Neural cell (in vitro differentiated cells): ENCODE measurements at regions not wholly inside any gene's neighbourhood (a gene's known extent, or its start where the extent isn't known, plus 50 kb on each side); places are given as distances from the start of the nearest gene placed in this dataset.

ENCODE experiments used
- H2AFZ ChIP-seq: fragments of 200-600, 300-800 bp; sonication (generic), shearing (Covaris generic); 2 replicates; pipeline ENCODE4 v1.6.0; 2014; ENCODE audit warnings: low read depth, mild to moderate bottlenecking, antibody characterized with exemption, low read length, moderate library complexity
- H3F3A ChIP-seq: fragments of 200-600 bp; shearing (Covaris generic); 2 replicates; pipeline ENCODE4 v1.6.1; 2016; ENCODE audit warnings: mild to moderate bottlenecking, moderate library complexity, mixed read lengths, antibody characterized with exemption, low read length; ENCODE audit not compliant: insufficient read depth, poor library complexity, severe bottlenecking
- H3K27ac ChIP-seq: fragments of 200-600, 300-800 bp; sonication (generic), shearing (Covaris generic); 2 replicates; pipeline ENCODE4 v1.5.1; 2014; ENCODE audit warnings: mild to moderate bottlenecking, low read length, moderate library complexity
- H3K27me3 ChIP-seq: fragments of 300-800, 200-600 bp; sonication (generic), shearing (Covaris generic); 2 replicates; pipeline ENCODE4 v1.6.0; 2014; ENCODE audit warnings: mild to moderate bottlenecking, low read depth, low read length, moderate library complexity; ENCODE audit not compliant: insufficient read depth
- H3K36me3 ChIP-seq: fragments of 300-800, 200-600 bp; sonication (generic), shearing (Covaris generic); 2 replicates; pipeline ENCODE4 v1.5.1; 2014; ENCODE audit warnings: mild to moderate bottlenecking, antibody characterized with exemption, low read length, moderate library complexity; ENCODE audit not compliant: insufficient read depth
- H3K4me2 ChIP-seq: fragments of 300-800, 200-600 bp; sonication (generic), shearing (Covaris generic); 2 replicates; pipeline ENCODE4 v1.6.0; 2014; ENCODE audit warnings: mild to moderate bottlenecking, low read length
- H3K4me3 ChIP-seq: fragments of 300-800, 200-600 bp; sonication (generic), shearing (Covaris generic); 2 replicates; pipeline ENCODE4 v1.5.1; 2014; ENCODE audit warnings: mild to moderate bottlenecking, low read length, moderate library complexity
- H3K79me2 ChIP-seq: fragments of 200-600 bp; shearing (Covaris generic); replicated peaks from 2 replicates; pipeline ENCODE4 v1.6.0; 2014; ENCODE audit warnings: mild to moderate bottlenecking, low read length, moderate library complexity; ENCODE audit not compliant: insufficient read depth
- H3K9ac ChIP-seq: fragments of 300-800, 200-600 bp; sonication (generic), shearing (Covaris generic); 2 replicates; pipeline ENCODE4 v1.6.1; 2016; ENCODE audit warnings: mild to moderate bottlenecking, low read length, mixed read lengths
- H3K9me2 ChIP-seq: fragments of 200-600 bp; shearing (Covaris generic); 2 replicates; pipeline ENCODE4 v1.6.1; 2016; ENCODE audit warnings: mild to moderate bottlenecking, low read length, mixed read lengths; ENCODE audit not compliant: insufficient read depth
- H3K9me3 ChIP-seq: fragments of 200-600, 300-800 bp; sonication (generic), shearing (Covaris generic); 2 replicates; pipeline ENCODE4 v1.6.1; 2016; ENCODE audit warnings: mild to moderate bottlenecking, mixed run types, low read length, moderate library complexity, mixed read lengths
- H4K20me1 ChIP-seq: fragments of 200-600 bp; shearing (Covaris generic); 2 replicates; pipeline ENCODE4 v1.6.1; 2016; ENCODE audit warnings: mild to moderate bottlenecking, mixed run types; ENCODE audit not compliant: insufficient read depth
- EP300 ChIP-seq: fragments of 450-650 bp; conservative IDR thresholded peaks from 2 replicates; pipeline ENCODE4 v1.6.1; 2014; ENCODE audit warnings: antibody characterized with exemption, mild to moderate bottlenecking, moderate library complexity; ENCODE audit not compliant: poor library complexity, severe bottlenecking
- EZH2 ChIP-seq: fragments of 200-600, 300-800 bp; shearing (Covaris generic), sonication (generic); IDR thresholded peaks from 2 replicates; pipeline ENCODE4 v1.6.1; 2014; ENCODE audit warnings: antibody characterized with exemption, low read length, borderline replicate concordance, mild to moderate bottlenecking; ENCODE audit not compliant: insufficient read depth, poor library complexity, severe bottlenecking
- MXI1 ChIP-seq: fragments of 450-650 bp; conservative IDR thresholded peaks from 2 replicates; pipeline ENCODE4 v1.6.1; 2014; ENCODE audit warnings: antibody characterized with exemption, mild to moderate bottlenecking; ENCODE audit not compliant: poor library complexity, severe bottlenecking
- POLR2AphosphoS5 ChIP-seq: IDR thresholded peaks from 2 replicates; pipeline ENCODE4 v1.6.1; 2012
- RAD21 ChIP-seq: fragments of 450-650 bp; conservative IDR thresholded peaks from 2 replicates; pipeline ENCODE4 v1.6.1; 2014; ENCODE audit warnings: antibody characterized with exemption, mild to moderate bottlenecking, moderate library complexity
- REST ChIP-seq: IDR thresholded peaks from 2 replicates; pipeline ENCODE4 v1.6.1; 2012; ENCODE audit warnings: borderline replicate concordance
- SMC3 ChIP-seq: fragments of 450-650 bp; conservative IDR thresholded peaks from 2 replicates; pipeline ENCODE4 v1.6.1; 2014; ENCODE audit warnings: antibody characterized with exemption, mild to moderate bottlenecking, moderate library complexity; ENCODE audit not compliant: poor library complexity
- TAF1 ChIP-seq: IDR thresholded peaks from 2 replicates; pipeline ENCODE4 v1.6.1; 2012; ENCODE audit warnings: low read depth
- TF ChIP-seq, protein P1 (sequence below): fragments of 450-650 bp; IDR thresholded peaks from 2 replicates; pipeline ENCODE4 v1.5.1; 2014; ENCODE audit warnings: antibody characterized with exemption, mild to moderate bottlenecking, moderate library complexity; ENCODE audit not compliant: poor library complexity, severe bottlenecking

DNA sequence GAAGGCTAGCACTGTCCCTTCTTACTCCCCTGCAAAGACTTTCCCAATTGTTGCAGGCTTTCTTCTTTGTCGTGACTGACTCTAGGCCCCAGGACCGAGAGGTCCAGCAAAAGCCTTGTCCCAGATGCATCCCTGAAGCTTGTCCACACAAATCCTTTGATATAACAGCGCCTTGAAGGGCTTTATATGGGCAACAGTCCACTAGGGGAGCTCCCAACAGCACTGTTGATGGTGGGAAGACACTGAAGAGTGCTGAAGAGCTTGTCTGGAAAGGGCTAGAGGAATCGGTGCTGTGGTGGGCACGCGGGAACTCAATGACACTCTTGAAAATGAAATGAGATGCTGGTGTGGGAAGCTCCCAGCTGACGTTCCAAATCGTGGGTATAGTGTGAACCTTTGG lies 316.1 kb upstream of the CDH4 start:
- no peak overlapping the region for H3K4me3 ChIP-seq
- TF ChIP-seq EZH2 = no peak
- TF ChIP-seq TAF1 = no peak
- TF ChIP-seq MXI1 = no peak
- no peak for TF ChIP-seq POLR2AphosphoS5
- no peak for TF ChIP-seq SMC3
- no peak for TF ChIP-seq RAD21
- TF ChIP-seq REST = no peak
- TF ChIP-seq EP300 = no peak
- TF ChIP-seq, protein P1, sequence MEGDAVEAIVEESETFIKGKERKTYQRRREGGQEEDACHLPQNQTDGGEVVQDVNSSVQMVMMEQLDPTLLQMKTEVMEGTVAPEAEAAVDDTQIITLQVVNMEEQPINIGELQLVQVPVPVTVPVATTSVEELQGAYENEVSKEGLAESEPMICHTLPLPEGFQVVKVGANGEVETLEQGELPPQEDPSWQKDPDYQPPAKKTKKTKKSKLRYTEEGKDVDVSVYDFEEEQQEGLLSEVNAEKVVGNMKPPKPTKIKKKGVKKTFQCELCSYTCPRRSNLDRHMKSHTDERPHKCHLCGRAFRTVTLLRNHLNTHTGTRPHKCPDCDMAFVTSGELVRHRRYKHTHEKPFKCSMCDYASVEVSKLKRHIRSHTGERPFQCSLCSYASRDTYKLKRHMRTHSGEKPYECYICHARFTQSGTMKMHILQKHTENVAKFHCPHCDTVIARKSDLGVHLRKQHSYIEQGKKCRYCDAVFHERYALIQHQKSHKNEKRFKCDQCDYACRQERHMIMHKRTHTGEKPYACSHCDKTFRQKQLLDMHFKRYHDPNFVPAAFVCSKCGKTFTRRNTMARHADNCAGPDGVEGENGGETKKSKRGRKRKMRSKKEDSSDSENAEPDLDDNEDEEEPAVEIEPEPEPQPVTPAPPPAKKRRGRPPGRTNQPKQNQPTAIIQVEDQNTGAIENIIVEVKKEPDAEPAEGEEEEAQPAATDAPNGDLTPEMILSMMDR = no peak

GRCh38 chr20:60937585-60937984 lies 314.5 kb upstream of the CDH4 start:
- H3K9ac ChIP-seq = no peak overlapping the region

More for the DNA sequence above, 316.1 kb upstream of the CDH4 start:
- Histone ChIP-seq H3K27me3 (no peaks in the 10 kb centered on the region), H3K27ac (no peak overlapping the region), H3K9me2 (no peaks in the 10 kb centered on the region), H3K79me2 (no peaks in the 10 kb centered on the region), H3K4me2 (no peak overlapping the region), H4K20me1 (no peaks in the 10 kb centered on the region), H3F3A (no peaks in the 10 kb centered on the region), H3K9ac (no peak overlapping the region), H3K9me3 (no peaks in the 10 kb centered on the region), H2AFZ (no peak overlapping the region), H3K36me3 (no peaks in the 10 kb centered on the region)

More at GRCh38 chr20:60937585-60937984, 314.5 kb upstream of the CDH4 start:
- Histone ChIP-seq H3K9me2 (no peaks in the 10 kb centered on the region), H2AFZ (no peak overlapping the region), H3K9me3 (no peaks in the 10 kb centered on the region), H3K27ac (no peak overlapping the region), H3K27me3 (no peaks in the 10 kb centered on the region), H3F3A (no peaks in the 10 kb centered on the region), H4K20me1 (no peaks in the 10 kb centered on the region), H3K4me3 (no peak overlapping the region), H3K36me3 (no peaks in the 10 kb centered on the region), H3K79me2 (no peaks in the 10 kb centered on the region), H3K4me2 (no peak overlapping the region)
- TF ChIP-seq MXI1 (no peak), POLR2AphosphoS5 (no peak), EP300 (no peak), EZH2 (no peak), RAD21 (no peak), SMC3 (no peak), REST (no peak), TAF1 (no peak)
- TF ChIP-seq, protein P1 = no peak
